Right lobe of liver (tissue), 4 donors: ENCODE measurements at regions not wholly inside any gene's neighbourhood (a gene's known extent, or its start where the extent isn't known, plus 50 kb on each side); places are given as distances from the start of the nearest gene placed in this dataset.

Experiments used
- CTCF ChIP-seq, 4 donors: fragments of 200-600 bp in 3 of 4; fragments of 450-650 bp in 1 of 4; IDR thresholded peaks; one replicate each; pipeline versions ENCODE4 v1.5.1 to v1.8.0; 2016 to 2022; ENCODE audit warnings: antibody characterized with exemption in 4 of 4, mild to moderate bottlenecking in 2 of 4
- POLR2A ChIP-seq: fragments of 450-650 bp; IDR thresholded peaks from one replicate; pipeline ENCODE4 v1.6.1; 2017; ENCODE audit warnings: antibody characterized with exemption, mild to moderate bottlenecking
- donor health status: DM: no; HTN: no; CAD: no.
- donor health status: DM: no; HTN: no; CAD: no.
- donor health status: DM: no; HTN: yes; CAD: no.

GRCh38 chr20:22442318-22442717, 142.1 kb downstream of the FOXA2 start:
- no peak for TF ChIP-seq CTCF (IDR thresholded peaks at IDR 0.05)
- TF ChIP-seq POLR2A, result no peak
